WTC11 (cell line): ENCODE measurements at regions not wholly inside any gene's neighbourhood (a gene's known extent, or its start where the extent isn't known, plus 50 kb on each side); places are given as distances from the start of the nearest gene placed in this dataset.

Experiments
- ATAC-seq: fragments of 200-7000 bp; cut with Tn5 transposase; 2 replicates; pipeline ENCODE4 v1.10.0; 2021; ENCODE audit warnings: mild to moderate bottlenecking, moderate library complexity
- CTCF ChIA-PET: fragments of 300-600 bp; sonication (Branson Sonifier 250); formaldehyde crosslinking; loops from one replicate; lab custom pipeline; 2021; ENCODE audit warnings: antibody characterized with exemption; lab: Charles Lee
- POLR2A ChIA-PET: fragments of 350-600 bp; sonication (Branson Sonifier 250); formaldehyde crosslinking; loops from one replicate; lab custom pipeline; 2021; ENCODE audit warnings: antibody characterized with exemption; lab: Charles Lee
- DNase-seq: peaks from one replicate; pipeline ENCODE4 v3.0.0; 2021; ENCODE audit warnings: low spot score
- H3K27ac Mint-ChIP-seq: 2 replicates; pipeline ENCODE4 v1.8.0; 2021; ENCODE audit warnings: mixed read lengths
- H3K27me3 Mint-ChIP-seq: 2 replicates; pipeline ENCODE4 v1.8.0; 2021; ENCODE audit warnings: low read depth, mild to moderate bottlenecking, moderate library complexity, mixed read lengths
- H3K36me3 Mint-ChIP-seq: 2 replicates; pipeline ENCODE4 v1.8.0; 2021; ENCODE audit warnings: mixed read lengths
- H3K4me1 Mint-ChIP-seq: 2 replicates; pipeline ENCODE4 v1.8.0; 2022; ENCODE audit warnings: mixed read lengths
- H3K4me3 Mint-ChIP-seq: 2 replicates; pipeline ENCODE4 v1.8.0; 2021; ENCODE audit warnings: mild to moderate bottlenecking, moderate library complexity, mixed read lengths
- H3K9me3 Mint-ChIP-seq: 2 replicates; pipeline ENCODE4 v1.8.0; 2021; ENCODE audit warnings: mixed read lengths
- AFF4 ChIP-seq: sonication (generic); formaldehyde crosslinking; IDR thresholded peaks from 2 replicates; pipeline ENCODE4 v1.8.1; 2023; ENCODE audit warnings: mild to moderate bottlenecking, missing genetic modification reagents, borderline replicate concordance
- CDX4 ChIP-seq: fragments of 250-450 bp; sonication (Bioruptor Pico); IDR thresholded peaks from 2 replicates; pipeline ENCODE4 v1.9.0; 2021; ENCODE audit warnings: moderate library complexity, mild to moderate bottlenecking, inconsistent platforms, borderline replicate concordance
- CREM ChIP-seq: sonication (generic); formaldehyde crosslinking; IDR thresholded peaks from 2 replicates; pipeline ENCODE4 v1.8.1; 2022; ENCODE audit warnings: mild to moderate bottlenecking, missing genetic modification reagents, moderate library complexity
- E2F4 ChIP-seq: sonication (generic); formaldehyde crosslinking; IDR thresholded peaks from 2 replicates; pipeline ENCODE4 v1.8.1; 2022; ENCODE audit warnings: low read depth, mild to moderate bottlenecking, moderate library complexity, missing genetic modification reagents, borderline replicate concordance
- ERG ChIP-seq: fragments of 250-450 bp; sonication (Bioruptor Pico); IDR thresholded peaks from 2 replicates; pipeline ENCODE4 v1.8.0; 2021; ENCODE audit warnings: mild to moderate bottlenecking
- FOXK1 ChIP-seq: sonication (generic); formaldehyde crosslinking; IDR thresholded peaks from 2 replicates; pipeline ENCODE4 v1.8.0; 2022; ENCODE audit warnings: mild to moderate bottlenecking, moderate library complexity, missing genetic modification reagents
- FOXP1 ChIP-seq: sonication (generic); formaldehyde crosslinking; IDR thresholded peaks from 2 replicates; pipeline ENCODE4 v1.8.0; 2022; ENCODE audit warnings: missing genetic modification reagents, mild to moderate bottlenecking, moderate library complexity, borderline replicate concordance
- GRHL2 ChIP-seq: fragments of 250-450 bp; sonication (Bioruptor Pico); IDR thresholded peaks from 2 replicates; pipeline ENCODE4 v1.8.0; 2022; ENCODE audit warnings: mild to moderate bottlenecking, moderate library complexity; ENCODE audit not compliant: insufficient replicate concordance, severe bottlenecking
- IRF1 ChIP-seq: sonication (generic); formaldehyde crosslinking; IDR thresholded peaks from 2 replicates; pipeline ENCODE4 v1.8.0; 2023; ENCODE audit warnings: missing genetic modification reagents
- OVOL2 ChIP-seq: fragments of 250-450 bp; sonication (Bioruptor Pico); IDR thresholded peaks from 2 replicates; pipeline ENCODE4 v1.9.0; 2021; ENCODE audit warnings: mild to moderate bottlenecking, borderline replicate concordance
- STAT6 ChIP-seq: sonication (generic); formaldehyde crosslinking; conservative IDR thresholded peaks from 2 replicates; pipeline ENCODE4 v1.8.1; 2023; ENCODE audit warnings: mild to moderate bottlenecking, low read depth, missing genetic modification reagents, moderate library complexity
- ZNF121 ChIP-seq: sonication (generic); formaldehyde crosslinking; IDR thresholded peaks from 2 replicates; pipeline ENCODE4 v1.8.0; 2023; ENCODE audit warnings: missing genetic modification reagents
- ZNF671 ChIP-seq: fragments of 250-450 bp; sonication (Bioruptor Pico); IDR thresholded peaks from 2 replicates; pipeline ENCODE4 v1.8.0; 2021; ENCODE audit warnings: mild to moderate bottlenecking
- TF ChIP-seq, protein P1 (sequence below): sonication (generic); formaldehyde crosslinking; IDR thresholded peaks from 2 replicates; pipeline ENCODE4 v1.8.1; 2022; ENCODE audit warnings: mild to moderate bottlenecking, moderate library complexity, missing genetic modification reagents
- TF ChIP-seq, protein P2 (sequence below): fragments of 250-450 bp; sonication (Bioruptor Pico); conservative IDR thresholded peaks from 2 replicates; pipeline ENCODE4 v1.9.0; 2021; ENCODE audit warnings: mild to moderate bottlenecking
- TF ChIP-seq, protein P3 (sequence below): fragments of 250-450 bp; sonication (Bioruptor Pico); IDR thresholded peaks from 2 replicates; pipeline ENCODE4 v1.9.0; 2021; ENCODE audit warnings: mild to moderate bottlenecking, borderline replicate concordance

DNA sequence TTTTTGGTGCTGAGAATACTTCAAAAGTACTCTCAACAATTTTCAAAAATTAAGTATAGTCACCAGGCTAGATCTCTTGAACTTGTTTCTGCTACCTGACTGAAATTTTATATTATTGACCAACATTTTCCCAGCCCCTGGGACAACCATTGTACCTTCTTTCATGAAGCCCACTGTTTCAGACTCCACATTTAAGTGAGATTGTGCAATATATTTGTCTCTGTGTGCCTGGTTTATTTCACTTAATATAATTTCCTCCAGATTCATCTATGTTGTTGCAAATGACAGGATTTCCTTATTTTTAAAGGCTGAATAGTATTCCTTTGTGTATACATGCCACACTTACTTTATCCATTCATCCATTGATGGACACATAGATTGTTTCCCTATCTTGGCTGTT lies 354.2 kb upstream of the VRK2 start:
- H3K36me3 Mint-ChIP-seq: peaks cover 34% of the 10 kb centered on the region
- ChIA-PET CTCF (no interaction called here), POLR2A (no interaction called here)
- peaks cover 21% of the 10 kb centered on the region for H3K4me1 Mint-ChIP-seq
- TF ChIP-seq, protein P1, sequence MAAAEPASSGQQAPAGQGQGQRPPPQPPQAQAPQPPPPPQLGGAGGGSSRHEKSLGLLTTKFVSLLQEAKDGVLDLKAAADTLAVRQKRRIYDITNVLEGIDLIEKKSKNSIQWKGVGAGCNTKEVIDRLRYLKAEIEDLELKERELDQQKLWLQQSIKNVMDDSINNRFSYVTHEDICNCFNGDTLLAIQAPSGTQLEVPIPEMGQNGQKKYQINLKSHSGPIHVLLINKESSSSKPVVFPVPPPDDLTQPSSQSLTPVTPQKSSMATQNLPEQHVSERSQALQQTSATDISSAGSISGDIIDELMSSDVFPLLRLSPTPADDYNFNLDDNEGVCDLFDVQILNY (CRISPR knock-in tag): no peak
- TF ChIP-seq ZNF121 (no peak), ERG (CRISPR knock-in tag) (no peak), FOXP1 (CRISPR knock-in tag) (no peak), E2F4 (CRISPR knock-in tag) (no peak), ZNF671 (CRISPR knock-in tag) (no peak), OVOL2 (CRISPR knock-in tag) (no peak), STAT6 (no peak)
- no peak for DNase-seq
- H3K4me3 Mint-ChIP-seq: no peak overlapping the region
- H3K27me3 Mint-ChIP-seq: no peaks in the 10 kb centered on the region; the same call in 1 of the 2 replicates
- H3K27ac Mint-ChIP-seq: no peak overlapping the region
- peaks cover 54% of the 10 kb centered on the region for H3K9me3 Mint-ChIP-seq
- no peak for ATAC-seq

DNA sequence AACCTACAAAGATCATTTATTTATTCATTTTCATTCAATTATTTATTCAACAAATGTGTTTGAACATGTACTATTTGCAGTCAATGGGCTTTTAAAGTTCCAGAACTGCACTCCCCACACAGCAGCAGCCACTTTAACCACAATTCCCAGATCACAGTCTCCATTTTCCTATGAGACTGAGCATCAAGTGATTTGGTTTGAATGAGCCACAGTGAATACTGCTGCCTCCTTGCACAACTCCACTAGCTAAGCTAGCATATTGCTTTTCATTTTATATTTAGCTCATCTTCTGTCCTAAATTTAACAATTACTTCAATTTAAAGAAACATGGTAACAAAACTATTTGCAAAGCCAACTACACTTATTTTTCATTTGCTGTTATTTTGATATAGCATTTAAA lies 353.4 kb upstream of the VRK2 start:
- ATAC-seq (no peak), DNase-seq (no peak)
- Mint-ChIP-seq H3K27ac (no peak overlapping the region), H3K4me3 (no peak overlapping the region), H3K4me1 (peaks cover 21% of the 10 kb centered on the region), H3K27me3 (no peaks in the 10 kb centered on the region; the same call in 1 of the 2 replicates), H3K36me3 (peaks cover 33% of the 10 kb centered on the region), H3K9me3 (peaks cover 46% of the 10 kb centered on the region)
- POLR2A ChIA-PET: no interaction called here
- CTCF ChIA-PET: no interaction called here
- TF ChIP-seq, protein P2, sequence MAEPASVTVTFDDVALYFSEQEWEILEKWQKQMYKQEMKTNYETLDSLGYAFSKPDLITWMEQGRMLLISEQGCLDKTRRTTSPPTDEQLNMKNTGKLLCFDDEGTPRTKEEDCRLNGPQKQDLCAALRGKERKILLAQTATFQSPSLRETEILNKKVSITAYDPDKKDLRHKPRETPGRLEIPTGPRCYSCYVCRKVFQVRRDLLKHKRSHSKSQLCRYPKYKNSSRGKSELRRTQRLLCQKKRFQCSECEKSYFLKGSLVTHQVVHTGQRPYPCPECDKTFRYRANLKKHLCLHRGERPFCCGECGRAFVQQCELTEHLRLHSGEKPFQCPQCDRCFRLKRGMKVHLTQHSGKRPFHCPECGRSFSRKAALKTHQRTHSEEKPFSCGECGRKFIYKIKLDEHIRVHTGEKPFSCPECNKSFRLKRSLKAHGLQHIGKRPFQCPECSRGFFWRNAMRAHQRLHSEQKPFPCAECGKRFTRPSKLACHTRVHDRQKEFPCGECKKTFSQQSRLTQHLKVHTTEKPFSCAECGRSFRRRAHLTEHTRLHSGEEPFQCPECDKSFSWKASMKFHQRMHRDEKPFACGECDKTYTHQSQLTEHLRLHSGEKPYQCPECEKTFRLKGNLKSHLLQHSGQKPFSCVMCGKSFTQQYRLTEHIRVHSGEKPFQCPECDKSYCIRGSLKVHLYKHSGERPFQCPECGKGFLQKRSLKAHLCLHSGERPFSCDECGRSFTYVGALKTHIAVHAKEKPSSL: no peak
- no peak for TF ChIP-seq GRHL2 (CRISPR knock-in tag)
- no peak for TF ChIP-seq CDX4 (CRISPR knock-in tag)
- no peak for TF ChIP-seq IRF1
- TF ChIP-seq, protein P3, sequence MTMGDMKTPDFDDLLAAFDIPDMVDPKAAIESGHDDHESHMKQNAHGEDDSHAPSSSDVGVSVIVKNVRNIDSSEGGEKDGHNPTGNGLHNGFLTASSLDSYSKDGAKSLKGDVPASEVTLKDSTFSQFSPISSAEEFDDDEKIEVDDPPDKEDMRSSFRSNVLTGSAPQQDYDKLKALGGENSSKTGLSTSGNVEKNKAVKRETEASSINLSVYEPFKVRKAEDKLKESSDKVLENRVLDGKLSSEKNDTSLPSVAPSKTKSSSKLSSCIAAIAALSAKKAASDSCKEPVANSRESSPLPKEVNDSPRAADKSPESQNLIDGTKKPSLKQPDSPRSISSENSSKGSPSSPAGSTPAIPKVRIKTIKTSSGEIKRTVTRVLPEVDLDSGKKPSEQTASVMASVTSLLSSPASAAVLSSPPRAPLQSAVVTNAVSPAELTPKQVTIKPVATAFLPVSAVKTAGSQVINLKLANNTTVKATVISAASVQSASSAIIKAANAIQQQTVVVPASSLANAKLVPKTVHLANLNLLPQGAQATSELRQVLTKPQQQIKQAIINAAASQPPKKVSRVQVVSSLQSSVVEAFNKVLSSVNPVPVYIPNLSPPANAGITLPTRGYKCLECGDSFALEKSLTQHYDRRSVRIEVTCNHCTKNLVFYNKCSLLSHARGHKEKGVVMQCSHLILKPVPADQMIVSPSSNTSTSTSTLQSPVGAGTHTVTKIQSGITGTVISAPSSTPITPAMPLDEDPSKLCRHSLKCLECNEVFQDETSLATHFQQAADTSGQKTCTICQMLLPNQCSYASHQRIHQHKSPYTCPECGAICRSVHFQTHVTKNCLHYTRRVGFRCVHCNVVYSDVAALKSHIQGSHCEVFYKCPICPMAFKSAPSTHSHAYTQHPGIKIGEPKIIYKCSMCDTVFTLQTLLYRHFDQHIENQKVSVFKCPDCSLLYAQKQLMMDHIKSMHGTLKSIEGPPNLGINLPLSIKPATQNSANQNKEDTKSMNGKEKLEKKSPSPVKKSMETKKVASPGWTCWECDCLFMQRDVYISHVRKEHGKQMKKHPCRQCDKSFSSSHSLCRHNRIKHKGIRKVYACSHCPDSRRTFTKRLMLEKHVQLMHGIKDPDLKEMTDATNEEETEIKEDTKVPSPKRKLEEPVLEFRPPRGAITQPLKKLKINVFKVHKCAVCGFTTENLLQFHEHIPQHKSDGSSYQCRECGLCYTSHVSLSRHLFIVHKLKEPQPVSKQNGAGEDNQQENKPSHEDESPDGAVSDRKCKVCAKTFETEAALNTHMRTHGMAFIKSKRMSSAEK (CRISPR knock-in tag): no peak
- no peak for TF ChIP-seq AFF4 (CRISPR knock-in tag)
- no peak for TF ChIP-seq FOXK1 (CRISPR knock-in tag)
- TF ChIP-seq CREM: no peak
